ENCODE measurements at regions not wholly inside any gene's neighbourhood (a gene's known extent, or its start where the extent isn't known, plus 50 kb on each side); places are given as distances from the start of the nearest gene placed in this dataset.

DNA sequence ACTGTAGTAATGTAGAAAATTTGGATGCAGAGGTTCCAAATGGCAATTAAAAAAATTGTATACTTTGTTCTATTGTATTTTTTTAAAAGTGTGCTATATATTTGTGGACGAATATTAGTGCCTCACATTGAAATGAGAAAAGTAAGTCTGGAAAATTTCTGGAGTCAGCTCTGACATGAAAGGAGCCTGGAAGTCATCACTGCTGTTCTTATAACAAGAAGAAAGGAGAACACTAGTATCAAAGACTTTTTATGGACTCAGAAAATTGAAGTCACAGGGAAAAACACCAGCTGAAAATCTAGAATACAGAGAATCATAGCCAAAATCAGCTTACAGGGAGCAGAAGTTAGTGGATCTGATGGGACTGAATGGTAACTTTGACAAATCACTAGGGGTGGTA lies 1450.7 kb upstream of the SPRY2 start:
- no peaks in the 10 kb centered on the region for H3K36me3 ChIP-seq (ENCODE audit: control insufficient read depth in 2 of 2, insufficient read depth in 2 of 2, low read length in 1 of 2)
- no peak overlapping the region for H2AFZ ChIP-seq (ENCODE audit: control insufficient read depth, low read depth, low read length)
- RAD21 ChIA-PET (ENCODE audit: unreplicated experiment): no interaction called here
- H3K4me2 ChIP-seq (ENCODE audit: control insufficient read depth, insufficient read depth): no peak overlapping the region
- CTCF ChIA-PET: no interaction called here
- H3K9ac ChIP-seq (ENCODE audit: control insufficient read depth, insufficient read depth, low read length): no peak overlapping the region
- no peak for FAIRE-seq
- H3K4me1 ChIP-seq (ENCODE audit: control insufficient read depth, insufficient read depth, low read length): no peaks in the 10 kb centered on the region
- no peak for DNase-seq (ENCODE audit: low read depth, low spot score)
- SMC1A ChIA-PET (ENCODE audit: uncharacterized antibody, unreplicated experiment): interaction anchor here (1.3 kb wide), 1 partner anchor 9 kb away, joined by 4 read pairs; no protein-coding TSS in a partner anchor
- H3K4me3 ChIP-seq: no peak overlapping the region
- H3K79me2 ChIP-seq (ENCODE audit: control insufficient read depth, insufficient read depth, low read length): no peaks in the 10 kb centered on the region
- no TSS peak for BruUV-seq (replicated peaks)
- 5% methylated on average over 1 of the region's 1 CpG for WGBS (ENCODE audit: insufficient coverage, insufficient replicate concordance, low lambda C conversion rate, missing lambda C conversion rate)
- ATAC-seq: no peak
- no peak overlapping the region for H3K27ac ChIP-seq (ENCODE audit: control insufficient read depth, insufficient read depth)
- H3K9me3 ChIP-seq (replicated peaks; ENCODE audit: control insufficient read depth, insufficient read depth, low read length): no peaks in the 10 kb centered on the region
- H4K20me1 ChIP-seq (ENCODE audit: control insufficient read depth, insufficient read depth): no peaks in the 10 kb centered on the region
- intact Hi-C loops (cut with micrococcal nuclease; ENCODE audit: unreplicated experiment): no loop called here
- no peaks in the 10 kb centered on the region for H3K27me3 ChIP-seq (replicated peaks in 1 of 2; ENCODE audit: control insufficient read depth in 2 of 2, insufficient read depth in 2 of 2, low read length in 1 of 2)
- TF ChIP-seq SREBF2 (IDR thresholded peaks at IDR 0.05; ENCODE audit: low read length): no peak
- TF ChIP-seq JUNB (IDR thresholded peaks at IDR 0.05): no peak
- no peak for TF ChIP-seq WRNIP1 (IDR thresholded peaks at IDR 0.05; ENCODE audit: borderline replicate concordance, low read depth, low read length)
- no peak for TF ChIP-seq ZSCAN29 (IDR thresholded peaks at IDR 0.05)
- TF ChIP-seq RB1 (IDR thresholded peaks at IDR 0.05; ENCODE audit: borderline replicate concordance): no peak
- TF ChIP-seq SPI1 (IDR thresholded peaks at IDR 0.05; ENCODE audit: borderline replicate concordance, insufficient read depth, low read depth, low read length): no peak
- no peak for TF ChIP-seq MYB (IDR thresholded peaks at IDR 0.05; ENCODE audit: borderline replicate concordance, low read depth, low read length)
- in situ Hi-C loops (cut with MboI): no loop called here
- POLR2A ChIA-PET: no interaction called here

GRCh38 chr13:81781471-81781870 lies 1440.5 kb upstream of the SPRY2 start:
- DNase-seq (ENCODE audit: low read depth, low spot score) (no peak), FAIRE-seq (no peak), ATAC-seq (no peak)
- ChIA-PET RAD21 (ENCODE audit: unreplicated experiment) (no interaction called here), SMC1A (ENCODE audit: uncharacterized antibody, unreplicated experiment) (interaction anchor here (1.5 to 2.8 kb wide), 2 partner anchors 10 to 15 kb away, joined by 5 to 7 read pairs; no protein-coding TSS in a partner anchor), CTCF (interaction anchor here (1.1 kb wide), 1 partner anchor 12 kb away, joined by 4 read pairs; no protein-coding TSS in a partner anchor), POLR2A (interaction anchor here (1.2 kb wide), 1 partner anchor 17 kb away, joined by 4 read pairs; no protein-coding TSS in a partner anchor)
- no peak for TF ChIP-seq RFX5 (IDR thresholded peaks at IDR 0.05; ENCODE audit: low read depth, low read length)
- no peak for TF ChIP-seq PRDM15 (CRISPR knock-in tag; IDR thresholded peaks at IDR 0.05)
- TF ChIP-seq RAD21 (IDR thresholded peaks at IDR 0.05; ENCODE audit: insufficient read depth, low read depth, low read length): no peak
- no peak for TF ChIP-seq ZNF274 (IDR thresholded peaks at IDR 0.05; ENCODE audit: insufficient read depth, insufficient read length)
- no peak for TF ChIP-seq ZNF384 (IDR thresholded peaks at IDR 0.05; ENCODE audit: borderline replicate concordance, low read depth, low read length)
- no peak for TF ChIP-seq MEF2B (IDR thresholded peaks at IDR 0.05; ENCODE audit: partially characterized antibody, poor library complexity, severe bottlenecking)
- no peaks in the 10 kb centered on the region for H3K27me3 ChIP-seq (replicated peaks in 1 of 2; ENCODE audit: control insufficient read depth in 2 of 2, insufficient read depth in 2 of 2, low read length in 1 of 2)
- 0% methylated on average over 3 of the region's 3 CpGs for WGBS (ENCODE audit: insufficient coverage, insufficient replicate concordance, low lambda C conversion rate, missing lambda C conversion rate)
- H4K20me1 ChIP-seq (ENCODE audit: control insufficient read depth, insufficient read depth): no peaks in the 10 kb centered on the region
- intact Hi-C loops (cut with micrococcal nuclease; ENCODE audit: unreplicated experiment): no loop called here
- H3K9ac ChIP-seq (ENCODE audit: control insufficient read depth, insufficient read depth, low read length): no peak overlapping the region
- H3K27ac ChIP-seq (ENCODE audit: control insufficient read depth, insufficient read depth): no peak overlapping the region
- in situ Hi-C loops (cut with MboI): no loop called here
- no peaks in the 10 kb centered on the region for H3K79me2 ChIP-seq (ENCODE audit: control insufficient read depth, insufficient read depth, low read length)
- no peaks in the 10 kb centered on the region for H3K36me3 ChIP-seq (ENCODE audit: control insufficient read depth in 2 of 2, insufficient read depth in 2 of 2, low read length in 1 of 2)
- H2AFZ ChIP-seq (ENCODE audit: control insufficient read depth, low read depth, low read length): no peak overlapping the region
- H3K9me3 ChIP-seq (replicated peaks; ENCODE audit: control insufficient read depth, insufficient read depth, low read length): no peaks in the 10 kb centered on the region
- H3K4me1 ChIP-seq (ENCODE audit: control insufficient read depth, insufficient read depth, low read length): no peaks in the 10 kb centered on the region
- no TSS peak for BruUV-seq (replicated peaks)
- H3K4me3 ChIP-seq: no peak overlapping the region
- no peak overlapping the region for H3K4me2 ChIP-seq (ENCODE audit: control insufficient read depth, insufficient read depth)

Data from GM12878 (cell line).